Sigmoid colon (tissue), 4 donors: ENCODE measurements at regions not wholly inside any gene's neighbourhood (a gene's known extent, or its start where the extent isn't known, plus 50 kb on each side); places are given as distances from the start of the nearest gene placed in this dataset.

Experiments
- CTCF ChIP-seq, 4 experiments: fragments of 450-650 bp in 3 of 4; fragments of 200-600 bp in 1 of 4; IDR thresholded peaks; one replicate each; pipeline ENCODE4 v1.5.1; 2016 to 2019; ENCODE audit warnings: antibody characterized with exemption in 4 of 4, mild to moderate bottlenecking in 3 of 4, moderate library complexity in 2 of 4
- EP300 ChIP-seq, 4 donors: sonication (generic); formaldehyde crosslinking; IDR thresholded peaks; one replicate each; pipeline ENCODE4 v1.6.1; 2017; ENCODE audit warnings: antibody characterized with exemption in 4 of 4
- POLR2A ChIP-seq, 2 donors: fragments of 450-650 bp; IDR thresholded peaks; one replicate each; pipeline ENCODE4 v1.6.1; 2016; ENCODE audit warnings: antibody characterized with exemption in 2 of 2, mild to moderate bottlenecking in 2 of 2, moderate library complexity in 2 of 2
- POLR2AphosphoS5 ChIP-seq, 4 donors: sonication (generic); formaldehyde crosslinking; IDR thresholded peaks; one replicate each; pipeline ENCODE4 v1.6.1; 2017; ENCODE audit warnings: antibody characterized with exemption in 4 of 4

- TF ChIP-seq CTCF (IDR thresholded peaks at IDR 0.05) (no peak), POLR2A (IDR thresholded peaks at IDR 0.05) (no peak), POLR2AphosphoS5 (IDR thresholded peaks at IDR 0.05) (no peak), EP300 (IDR thresholded peaks at IDR 0.05) (no peak)
Observed at GRCh38 chr13:31418186-31418585, 218.4 kb downstream of the B3GLCT start.
